BLaER1 (cell line): ENCODE measurements at regions not wholly inside any gene's neighbourhood (a gene's known extent, or its start where the extent isn't known, plus 50 kb on each side); places are given as distances from the start of the nearest gene placed in this dataset.
"Not testable (repeated sequence)": the region's sequence is repeated elsewhere in the genome, so short reads cannot be mapped to it uniquely, and the experiment has no call there.

Experiments used
- H3K27ac ChIP-seq: shearing (Covaris generic); formaldehyde crosslinking; 2 replicates; pipeline ENCODE4 v1.8.1; 2022
- H3K27me3 ChIP-seq: shearing (Covaris generic); formaldehyde crosslinking; 2 replicates; pipeline ENCODE4 v1.8.1; 2022
- H3K36me3 ChIP-seq: shearing (Covaris generic); formaldehyde crosslinking; 2 replicates; pipeline ENCODE4 v1.8.1; 2022
- H3K4me1 ChIP-seq: shearing (Covaris generic); formaldehyde crosslinking; 2 replicates; pipeline ENCODE4 v1.8.1; 2022
- H3K4me2 ChIP-seq: shearing (Covaris generic); formaldehyde crosslinking; 2 replicates; pipeline ENCODE4 v1.8.1; 2022
- H3K4me3 ChIP-seq: shearing (Covaris generic); formaldehyde crosslinking; 2 replicates; pipeline ENCODE4 v1.8.1; 2022
- H3K9ac ChIP-seq: shearing (Covaris generic); formaldehyde crosslinking; 2 replicates; pipeline ENCODE4 v1.8.1; 2022
- H3K9me3 ChIP-seq: shearing (Covaris generic); formaldehyde crosslinking; 2 replicates; pipeline ENCODE4 v1.8.1; 2022
- H4K20me1 ChIP-seq: shearing (Covaris generic); formaldehyde crosslinking; 2 replicates; pipeline ENCODE4 v1.8.1; 2022
- Cebpa-rat ChIP-seq: shearing (Covaris generic); IDR thresholded peaks from 2 replicates; pipeline ENCODE4 v1.8.1; 2022

GRCh38 chr2:7432436-7432835, 515.2 kb downstream of the RNF144A start:
- H3K27me3 ChIP-seq: peaks cover 12% of the 10 kb centered on the region; the same call in 1 of the 2 replicates
- H4K20me1 ChIP-seq: no peaks in the 10 kb centered on the region
- H3K4me2 ChIP-seq: no peak overlapping the region
- no peak overlapping the region for H3K9ac ChIP-seq
- H3K4me1 ChIP-seq: peaks cover 40% of the 10 kb centered on the region
- no peak overlapping the region for H3K27ac ChIP-seq
- TF ChIP-seq Cebpa-rat: no peak
- H3K36me3 ChIP-seq: no peaks in the 10 kb centered on the region
- H3K4me3 ChIP-seq: no peak overlapping the region
- peaks cover 14% of the 10 kb centered on the region; the same call in 1 of the 2 replicates for H3K9me3 ChIP-seq

GRCh38 chr2:7436096-7436906, 519.1 kb downstream of the RNF144A start:
- Histone ChIP-seq H3K36me3 (no peaks in the 10 kb centered on the region), H3K4me3 (no peak overlapping the region), H4K20me1 (no peaks in the 10 kb centered on the region), H3K4me1 (peaks cover 1% of the 10 kb centered on the region), H3K27me3 (peaks cover under 1% of the 10 kb centered on the region; the same call in 1 of the 2 replicates), H3K9me3 (peaks cover 14% of the 10 kb centered on the region; the same call in 1 of the 2 replicates), H3K4me2 (no peak overlapping the region), H3K27ac (no peak overlapping the region), H3K9ac (no peak overlapping the region)
- no peak for TF ChIP-seq Cebpa-rat

GRCh38 chr2:7437141-7437540, 519.9 kb downstream of the RNF144A start:
- Histone ChIP-seq H4K20me1 (no peaks in the 10 kb centered on the region), H3K27me3 (no peaks in the 10 kb centered on the region), H3K4me3 (no peak overlapping the region), H3K9ac (no peak overlapping the region), H3K27ac (no peak overlapping the region), H3K4me2 (no peak overlapping the region), H3K9me3 (peaks cover 14% of the 10 kb centered on the region; the same call in 1 of the 2 replicates), H3K4me1 (no peaks in the 10 kb centered on the region), H3K36me3 (no peaks in the 10 kb centered on the region)
- no peak for TF ChIP-seq Cebpa-rat

- H4K20me1 ChIP-seq: no peaks in the 10 kb centered on the region
- no peak overlapping the region for H3K4me3 ChIP-seq
- peaks cover 12% of the 10 kb centered on the region; the same call in 1 of the 2 replicates for H3K9me3 ChIP-seq
- no peak for TF ChIP-seq Cebpa-rat
- H3K4me2 ChIP-seq: no peak overlapping the region
- no peaks in the 10 kb centered on the region for H3K36me3 ChIP-seq
- H3K9ac ChIP-seq: no peak overlapping the region
- no peaks in the 10 kb centered on the region for H3K4me1 ChIP-seq
- no peaks in the 10 kb centered on the region for H3K27me3 ChIP-seq
- H3K27ac ChIP-seq: no peak overlapping the region
These were observed 520.8 kb downstream of the RNF144A start for GRCh38 chr2:7437716-7438632.

- peaks cover 5% of the 10 kb centered on the region; the same call in 1 of the 2 replicates for H3K9me3 ChIP-seq
- H3K27ac ChIP-seq: no peak overlapping the region
- H3K27me3 ChIP-seq: no peaks in the 10 kb centered on the region
- H3K36me3 ChIP-seq: no peaks in the 10 kb centered on the region
- no peak overlapping the region for H3K9ac ChIP-seq
- no peak overlapping the region for H3K4me2 ChIP-seq
- H3K4me3 ChIP-seq: no peak overlapping the region
- no peaks in the 10 kb centered on the region for H3K4me1 ChIP-seq
- no peaks in the 10 kb centered on the region for H4K20me1 ChIP-seq
- no peak for TF ChIP-seq Cebpa-rat
These were observed 521.6 kb downstream of the RNF144A start for GRCh38 chr2:7438855-7439254.

- H4K20me1 ChIP-seq: no peaks in the 10 kb centered on the region
- no peak for TF ChIP-seq Cebpa-rat
- H3K9ac ChIP-seq: no peak overlapping the region
- no peak overlapping the region for H3K4me2 ChIP-seq
- H3K9me3 ChIP-seq: no peaks in the 10 kb centered on the region
- no peak overlapping the region for H3K4me3 ChIP-seq
- H3K4me1 ChIP-seq: no peaks in the 10 kb centered on the region
- H3K36me3 ChIP-seq: no peaks in the 10 kb centered on the region
- no peak overlapping the region for H3K27ac ChIP-seq
- H3K27me3 ChIP-seq: no peaks in the 10 kb centered on the region
These were observed 523.8 kb downstream of the RNF144A start for GRCh38 chr2:7440977-7441376.

- not testable (repeated sequence) for H3K36me3 ChIP-seq, H3K27ac ChIP-seq, H4K20me1 ChIP-seq, H3K4me3 ChIP-seq, H3K9ac ChIP-seq, H3K4me1 ChIP-seq, H3K4me2 ChIP-seq, H3K27me3 ChIP-seq, H3K9me3 ChIP-seq
These were observed 524.6 kb downstream of the RNF144A start for GRCh38 chr2:7441841-7442240.

- no peak overlapping the region for H3K27ac ChIP-seq
- H3K9me3 ChIP-seq: no peaks in the 10 kb centered on the region
- H4K20me1 ChIP-seq: no peaks in the 10 kb centered on the region
- no peak overlapping the region for H3K9ac ChIP-seq
- no peaks in the 10 kb centered on the region for H3K4me1 ChIP-seq
- H3K36me3 ChIP-seq: no peaks in the 10 kb centered on the region
- H3K27me3 ChIP-seq: no peaks in the 10 kb centered on the region
- H3K4me2 ChIP-seq: no peak overlapping the region
- TF ChIP-seq Cebpa-rat: no peak
- H3K4me3 ChIP-seq: no peak overlapping the region
These were observed 527.4 kb downstream of the RNF144A start for GRCh38 chr2:7444626-7445025.

GRCh38 chr2:7448578-7449264, 531.5 kb downstream of the RNF144A start:
- H3K36me3 ChIP-seq: no peaks in the 10 kb centered on the region
- no peaks in the 10 kb centered on the region for H3K9me3 ChIP-seq
- no peak overlapping the region for H3K9ac ChIP-seq
- no peak overlapping the region for H3K4me2 ChIP-seq
- no peaks in the 10 kb centered on the region for H3K27me3 ChIP-seq
- no peaks in the 10 kb centered on the region for H4K20me1 ChIP-seq
- TF ChIP-seq Cebpa-rat: no peak
- no peak overlapping the region for H3K4me3 ChIP-seq
- H3K27ac ChIP-seq: no peak overlapping the region
- H3K4me1 ChIP-seq: no peaks in the 10 kb centered on the region
